Femur (tissue), 1 donor: ENCODE measurements at regions not wholly inside any gene's neighbourhood (a gene's known extent, or its start where the extent isn't known, plus 50 kb on each side); places are given as distances from the start of the nearest gene placed in this dataset.

Experiments used
- DNase-seq: peaks from one replicate; pipeline ENCODE4 v3.0.0-alpha.2; 2017

GRCh38 chr5:175388531-175388930, 55.5 kb downstream of the DRD1 start:
- no peak for DNase-seq

- DNase-seq, result no peak
These were observed 56.8 kb downstream of the DRD1 start for GRCh38 chr5:175387144-175387543.

GRCh38 chr5:175386526-175386925, 57.5 kb downstream of the DRD1 start:
- DNase-seq, result no peak

GRCh38 chr5:175385691-175386362, 58.2 kb downstream of the DRD1 start:
- no peak for DNase-seq

- DNase-seq, result no peak
These were observed 59.0 kb downstream of the DRD1 start for GRCh38 chr5:175384724-175385552.

- DNase-seq, result no peak
These were observed 60.6 kb downstream of the DRD1 start for GRCh38 chr5:175383350-175383749.

GRCh38 chr5:175382171-175382570, 61.8 kb downstream of the DRD1 start:
- no peak for DNase-seq

- DNase-seq, result no peak
These were observed 62.9 kb downstream of the DRD1 start for GRCh38 chr5:175381130-175381529.

GRCh38 chr5:175380701-175381100, 63.3 kb downstream of the DRD1 start:
- DNase-seq, result no peak

- DNase-seq, result no peak
These were observed 64.1 kb downstream of the DRD1 start for GRCh38 chr5:175379867-175380266.

GRCh38 chr5:175378444-175379028, 65.4 kb downstream of the DRD1 start:
- DNase-seq, result no peak

GRCh38 chr5:175377816-175378215, 66.2 kb downstream of the DRD1 start:
- no peak for DNase-seq

- DNase-seq, result no peak
These were observed 69.7 kb downstream of the DRD1 start for GRCh38 chr5:175374166-175374875.

- DNase-seq, result no peak
These were observed 78.1 kb downstream of the DRD1 start for GRCh38 chr5:175365866-175366265.

GRCh38 chr5:175363300-175363699, 80.7 kb downstream of the DRD1 start:
- DNase-seq, result no peak

- DNase-seq, result no peak
These were observed 86.0 kb downstream of the DRD1 start for GRCh38 chr5:175357995-175358394.

- no peak for DNase-seq
These were observed 87.6 kb downstream of the DRD1 start for GRCh38 chr5:175356428-175356827.

- DNase-seq, result no peak
These were observed 89.0 kb downstream of the DRD1 start for GRCh38 chr5:175354964-175355363.

- DNase-seq, result no peak
These were observed 90.1 kb downstream of the DRD1 start for GRCh38 chr5:175353926-175354325.

GRCh38 chr5:175351897-175352590, 91.9 kb downstream of the DRD1 start:
- no peak for DNase-seq

- DNase-seq, result no peak
These were observed 92.9 kb downstream of the DRD1 start for GRCh38 chr5:175351126-175351525.

GRCh38 chr5:175347931-175348330, 96.1 kb downstream of the DRD1 start:
- no peak for DNase-seq

- no peak for DNase-seq
These were observed 97.0 kb downstream of the DRD1 start for GRCh38 chr5:175347027-175347426.
